NCI-H510A treated with DMSO at 0.1 percent for 48 hours (cell line): ENCODE measurements at regions not wholly inside any gene's neighbourhood (a gene's known extent, or its start where the extent isn't known, plus 50 kb on each side); places are given as distances from the start of the nearest gene placed in this dataset.

Source experiments
- DNase-seq: peaks from one replicate; lab custom pipeline; 2025; lab: John Stamatoyannopoulos, UW

GRCh38 chr5:74424162-74424868 lies 216.2 kb downstream of the ENC1 start:
- DNase-seq = no peak

GRCh38 chr5:74423383-74423782 lies 217.1 kb downstream of the ENC1 start:
- no peak for DNase-seq

GRCh38 chr5:74422671-74423070 lies 217.9 kb downstream of the ENC1 start:
- DNase-seq = no peak

GRCh38 chr5:74422030-74422429 lies 218.5 kb downstream of the ENC1 start:
- DNase-seq = no peak

- DNase-seq = no peak
Measured at GRCh38 chr5:74421377-74421776, 219.2 kb downstream of the ENC1 start.

- no peak for DNase-seq
Measured at GRCh38 chr5:74420947-74421346, 219.6 kb downstream of the ENC1 start.

GRCh38 chr5:74420220-74420619 lies 220.3 kb downstream of the ENC1 start:
- no peak for DNase-seq

- no peak for DNase-seq
Measured at GRCh38 chr5:74419468-74419867, 221.1 kb downstream of the ENC1 start.

GRCh38 chr5:74418709-74419108 lies 221.8 kb downstream of the ENC1 start:
- no peak for DNase-seq

GRCh38 chr5:74418261-74418660 lies 222.3 kb downstream of the ENC1 start:
- DNase-seq = no peak

GRCh38 chr5:74415695-74416102 lies 224.8 kb downstream of the ENC1 start:
- peak; percentile 75 for DNase-seq

GRCh38 chr5:74414228-74414627 lies 226.3 kb downstream of the ENC1 start:
- no peak for DNase-seq

GRCh38 chr5:74413403-74414048 lies 227.0 kb downstream of the ENC1 start:
- DNase-seq = no peak

GRCh38 chr5:74412066-74412465 lies 228.5 kb downstream of the ENC1 start:
- DNase-seq = no peak

- no peak for DNase-seq
Measured at GRCh38 chr5:74409712-74410111, 230.8 kb downstream of the ENC1 start.

- peak; percentile 18 for DNase-seq
Measured at GRCh38 chr5:74409166-74409706, 231.3 kb downstream of the ENC1 start.

GRCh38 chr5:74408150-74409043 lies 232.1 kb downstream of the ENC1 start:
- DNase-seq = peak; percentile 64

- no peak for DNase-seq
Measured at GRCh38 chr5:74407701-74408100, 232.8 kb downstream of the ENC1 start.

GRCh38 chr5:74406844-74407243 lies 233.7 kb downstream of the ENC1 start:
- no peak for DNase-seq

GRCh38 chr5:74405593-74405992 lies 234.9 kb downstream of the ENC1 start:
- no peak for DNase-seq

GRCh38 chr5:74404574-74405508 lies 235.7 kb downstream of the ENC1 start:
- no peak for DNase-seq
